BLaER1 treated with 17β-estradiol and CSF1 and Interleukin-3, amounts not matched to agents 10 nM and 100 nM (cell line): ENCODE measurements at regions not wholly inside any gene's neighbourhood (a gene's known extent, or its start where the extent isn't known, plus 50 kb on each side); places are given as distances from the start of the nearest gene placed in this dataset.
"Not testable (repeated sequence)": the region's sequence is repeated elsewhere in the genome, so short reads cannot be mapped to it uniquely, and the experiment has no call there.

Source experiments
- H3K27ac ChIP-seq, 11 experiments: shearing (Covaris generic); formaldehyde crosslinking; 2 replicates each; pipeline ENCODE4 v1.8.1; 2022
- H3K27me3 ChIP-seq, 11 experiments: shearing (Covaris generic); formaldehyde crosslinking; 2 replicates each; pipeline ENCODE4 v1.8.1; 2022
- H3K36me3 ChIP-seq, 11 experiments: shearing (Covaris generic); formaldehyde crosslinking; 2 replicates each; pipeline ENCODE4 v1.8.1; 2022
- H3K4me1 ChIP-seq, 10 experiments: shearing (Covaris generic); formaldehyde crosslinking; 2 replicates each; pipeline ENCODE4 v1.8.1; 2022
- H3K4me2 ChIP-seq, 11 experiments: shearing (Covaris generic); formaldehyde crosslinking; 2 replicates each; pipeline ENCODE4 v1.8.1; 2022
- H3K4me3 ChIP-seq, 10 experiments: shearing (Covaris generic); formaldehyde crosslinking; 2 replicates each; pipeline ENCODE4 v1.8.1; 2022
- H3K9ac ChIP-seq, 11 experiments: shearing (Covaris generic); formaldehyde crosslinking; 2 replicates each; pipeline ENCODE4 v1.8.1; 2022
- H3K9me3 ChIP-seq, 11 experiments: shearing (Covaris generic); formaldehyde crosslinking; replicated peaks in 1 of 11; 2 replicates each; pipeline ENCODE4 v1.8.1; 2022
- H4K20me1 ChIP-seq, 11 experiments: shearing (Covaris generic); formaldehyde crosslinking; 2 replicates each; pipeline ENCODE4 v1.8.1; 2022
- Cebpa-rat ChIP-seq, 11 experiments: shearing (Covaris generic); IDR thresholded peaks; 2 replicates each; pipeline ENCODE4 v1.8.1; 2022

DNA sequence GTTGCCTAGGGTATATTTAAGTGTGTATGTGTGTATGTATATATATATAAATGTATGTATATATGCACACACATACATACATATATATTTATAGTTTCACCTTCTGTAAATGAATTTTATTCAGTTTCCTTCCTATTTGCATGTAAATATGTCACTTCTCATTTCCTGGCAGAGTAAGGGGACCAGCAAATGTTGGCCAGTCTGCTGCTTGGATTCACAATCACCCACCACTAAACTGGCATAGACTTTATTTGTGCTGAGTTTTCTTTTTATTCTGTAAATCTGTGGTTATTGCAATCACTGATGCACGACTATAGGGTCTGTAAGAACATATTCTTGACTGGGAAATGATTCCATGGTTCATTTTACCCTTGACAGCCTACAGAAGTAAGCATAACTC, 640.4 kb upstream of the FAM98A start:
- Histone ChIP-seq H3K4me1 (no peaks in the 10 kb centered on the region; a peak in 1 of 20 replicates), H3K9ac (no peak overlapping the region), H3K27ac (no peak overlapping the region), H3K4me2 (no peak overlapping the region), H3K27me3 (no peaks in the 10 kb centered on the region), H3K36me3 (no peaks in the 10 kb centered on the region), H3K4me3 (no peak overlapping the region), H4K20me1 (no peaks in the 10 kb centered on the region), H3K9me3 (peaks cover 0 to 20% (median 13%) of the 10 kb centered on the region in 11 experiments; a peak in 17 of 22 replicates)
- no peak for TF ChIP-seq Cebpa-rat (IDR thresholded peaks at IDR 0.05)

DNA sequence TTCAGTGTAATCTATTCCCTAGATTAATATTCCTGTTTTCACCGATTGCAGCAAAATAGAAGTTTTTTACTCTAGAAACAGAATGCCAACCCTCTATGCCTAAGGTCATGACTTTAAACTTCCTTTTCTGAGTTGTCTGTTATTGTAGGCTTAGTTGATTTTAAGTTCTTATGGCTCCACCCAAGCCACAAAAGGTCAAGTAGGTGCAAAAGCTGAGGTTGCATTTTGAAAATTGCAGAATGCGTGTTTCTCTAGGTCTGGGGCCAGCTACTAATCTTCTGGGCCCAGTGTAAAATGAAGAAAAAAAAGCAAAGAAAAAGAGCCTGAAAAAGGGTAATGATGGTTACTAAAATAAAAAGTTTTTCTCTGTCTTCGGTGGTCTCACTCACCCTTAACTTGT, 635.7 kb upstream of the FAM98A start:
- no peak overlapping the region for H3K4me2 ChIP-seq
- no peak for TF ChIP-seq Cebpa-rat (IDR thresholded peaks at IDR 0.05)

GRCh38 chr2:34229998-34230397, 630.9 kb upstream of the FAM98A start:
- Histone ChIP-seq H3K9me3 (no peaks in the 10 kb centered on the region), H3K4me1 (no peaks in the 10 kb centered on the region; a peak in 1 of 20 replicates), H3K4me3 (no peak overlapping the region), H3K27me3 (no peaks in the 10 kb centered on the region), H3K36me3 (no peaks in the 10 kb centered on the region), H3K9ac (no peak overlapping the region), H3K4me2 (no peak overlapping the region), H3K27ac (no peak overlapping the region), H4K20me1 (no peaks in the 10 kb centered on the region)
- no peak for TF ChIP-seq Cebpa-rat (IDR thresholded peaks at IDR 0.05)

More for the DNA sequence above, 635.7 kb upstream of the FAM98A start:
- Histone ChIP-seq H3K27ac (no peak overlapping the region), H4K20me1 (no peaks in the 10 kb centered on the region), H3K9me3 (peaks cover 0 to 20% (median 13%) of the 10 kb centered on the region in 11 experiments; a peak in 17 of 22 replicates), H3K27me3 (no peaks in the 10 kb centered on the region), H3K4me3 (no peak overlapping the region), H3K9ac (no peak overlapping the region), H3K36me3 (no peaks in the 10 kb centered on the region), H3K4me1 (no peaks in the 10 kb centered on the region; a peak in 1 of 20 replicates)

DNA sequence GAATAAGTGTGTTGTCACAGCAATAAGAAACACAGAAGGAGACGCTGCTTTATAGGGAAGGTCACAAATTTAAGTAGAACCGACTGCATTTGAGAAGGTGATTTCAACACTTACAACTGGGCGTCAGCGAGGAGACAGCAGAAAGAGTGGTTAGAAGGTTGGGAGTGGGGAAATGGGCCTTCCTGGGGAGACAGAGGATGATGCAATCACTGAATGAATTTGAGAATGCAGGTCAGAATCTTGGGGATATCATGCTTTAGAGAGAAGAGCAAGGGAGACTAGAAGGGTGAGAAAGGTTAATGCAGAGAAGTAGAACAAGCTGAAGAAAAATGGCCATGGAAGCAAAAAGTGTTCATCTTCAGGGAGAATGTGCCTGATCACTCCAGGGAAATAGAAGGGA, 616.1 kb upstream of the FAM98A start:
- H3K4me3 ChIP-seq, result no peak overlapping the region
- H3K4me1 ChIP-seq, result no peaks in the 10 kb centered on the region
- peaks cover 14 to 18% (median 16%) of the 10 kb centered on the region in 11 experiments for H3K9me3 ChIP-seq
- H3K27me3 ChIP-seq, result no peaks in the 10 kb centered on the region
- H3K27ac ChIP-seq, result no peak overlapping the region
- no peaks in the 10 kb centered on the region for H4K20me1 ChIP-seq
- no peak overlapping the region for H3K9ac ChIP-seq
- peak in 4 of 11 experiments; percentile 15 to 50 (median 34); a peak in 3 of 22 replicates for TF ChIP-seq Cebpa-rat (IDR thresholded peaks at IDR 0.05)
- H3K36me3 ChIP-seq, result no peaks in the 10 kb centered on the region
- no peak overlapping the region for H3K4me2 ChIP-seq

- H3K27ac ChIP-seq, result not testable (repeated sequence)
These were observed 611.3 kb upstream of the FAM98A start for GRCh38 chr2:34210382-34210781.

DNA sequence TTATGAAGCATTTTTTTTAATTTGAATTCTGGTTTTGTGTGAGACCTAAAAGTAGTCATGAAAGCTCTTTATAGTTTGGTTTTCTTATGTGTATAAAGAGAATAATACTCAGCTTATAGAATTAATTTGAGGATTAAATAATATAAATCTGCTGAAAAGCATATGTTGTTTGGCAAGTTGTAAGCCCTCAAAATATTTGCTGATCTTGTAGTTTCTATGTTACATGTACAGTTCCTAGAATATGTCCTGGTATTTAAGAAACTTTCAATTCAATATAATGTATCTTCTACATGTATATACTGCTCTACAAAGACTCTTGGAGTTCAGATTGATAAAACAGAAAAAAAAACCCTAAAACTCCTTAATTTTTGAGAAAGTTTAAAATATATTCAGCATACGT, 605.5 kb upstream of the FAM98A start:
- H4K20me1 ChIP-seq, result no peaks in the 10 kb centered on the region
- H3K4me2 ChIP-seq, result no peak overlapping the region
- H3K4me1 ChIP-seq, result no peaks in the 10 kb centered on the region
- H3K36me3 ChIP-seq, result no peaks in the 10 kb centered on the region
- TF ChIP-seq Cebpa-rat (IDR thresholded peaks at IDR 0.05), result no peak
- H3K27me3 ChIP-seq, result no peaks in the 10 kb centered on the region
- peaks cover 9 to 31% (median 18%) of the 10 kb centered on the region in 11 experiments for H3K9me3 ChIP-seq
- no peak overlapping the region for H3K27ac ChIP-seq
- no peak overlapping the region for H3K4me3 ChIP-seq
- no peak overlapping the region for H3K9ac ChIP-seq

More at GRCh38 chr2:34210382-34210781, 611.3 kb upstream of the FAM98A start:
- not testable (repeated sequence) for H3K4me2 ChIP-seq, H4K20me1 ChIP-seq, H3K4me1 ChIP-seq, H3K36me3 ChIP-seq, H3K9ac ChIP-seq, H3K4me3 ChIP-seq, H3K27me3 ChIP-seq
- H3K9me3 ChIP-seq, result peaks cover 31 to 54% (median 41%) of the 10 kb centered on the region in 11 experiments

GRCh38 chr2:34201099-34201498, 602.0 kb upstream of the FAM98A start:
- Histone ChIP-seq H3K36me3 (no peaks in the 10 kb centered on the region), H3K27ac (no peak overlapping the region), H3K4me1 (no peaks in the 10 kb centered on the region), H3K9ac (no peak overlapping the region), H3K27me3 (no peaks in the 10 kb centered on the region), H3K9me3 (peaks cover 0 to 8% (median under 1%) of the 10 kb centered on the region in 11 experiments; a peak in 7 of 22 replicates), H3K4me2 (no peak overlapping the region), H4K20me1 (no peaks in the 10 kb centered on the region), H3K4me3 (no peak overlapping the region)
- no peak for TF ChIP-seq Cebpa-rat (IDR thresholded peaks at IDR 0.05)

- Histone ChIP-seq H3K36me3 (no peaks in the 10 kb centered on the region), H3K4me3 (no peak overlapping the region), H3K27ac (no peak overlapping the region), H3K9me3 (peaks cover 0 to 7% (median 0%) of the 10 kb centered on the region in 11 experiments; a peak in 1 of 22 replicates), H3K27me3 (no peaks in the 10 kb centered on the region), H3K9ac (no peak overlapping the region), H3K4me2 (no peak overlapping the region), H4K20me1 (no peaks in the 10 kb centered on the region), H3K4me1 (no peaks in the 10 kb centered on the region)
- no peak for TF ChIP-seq Cebpa-rat (IDR thresholded peaks at IDR 0.05)
These were observed 600.9 kb upstream of the FAM98A start for GRCh38 chr2:34199971-34200370.

- Histone ChIP-seq H3K36me3 (no peaks in the 10 kb centered on the region), H3K4me2 (no peak overlapping the region), H3K27ac (no peak overlapping the region), H3K9ac (no peak overlapping the region), H3K27me3 (no peaks in the 10 kb centered on the region), H3K4me1 (no peaks in the 10 kb centered on the region), H3K4me3 (no peak overlapping the region), H4K20me1 (no peaks in the 10 kb centered on the region), H3K9me3 (no peaks in the 10 kb centered on the region)
- no peak for TF ChIP-seq Cebpa-rat (IDR thresholded peaks at IDR 0.05)
These were observed 594.1 kb upstream of the FAM98A start for GRCh38 chr2:34193164-34193563.

DNA sequence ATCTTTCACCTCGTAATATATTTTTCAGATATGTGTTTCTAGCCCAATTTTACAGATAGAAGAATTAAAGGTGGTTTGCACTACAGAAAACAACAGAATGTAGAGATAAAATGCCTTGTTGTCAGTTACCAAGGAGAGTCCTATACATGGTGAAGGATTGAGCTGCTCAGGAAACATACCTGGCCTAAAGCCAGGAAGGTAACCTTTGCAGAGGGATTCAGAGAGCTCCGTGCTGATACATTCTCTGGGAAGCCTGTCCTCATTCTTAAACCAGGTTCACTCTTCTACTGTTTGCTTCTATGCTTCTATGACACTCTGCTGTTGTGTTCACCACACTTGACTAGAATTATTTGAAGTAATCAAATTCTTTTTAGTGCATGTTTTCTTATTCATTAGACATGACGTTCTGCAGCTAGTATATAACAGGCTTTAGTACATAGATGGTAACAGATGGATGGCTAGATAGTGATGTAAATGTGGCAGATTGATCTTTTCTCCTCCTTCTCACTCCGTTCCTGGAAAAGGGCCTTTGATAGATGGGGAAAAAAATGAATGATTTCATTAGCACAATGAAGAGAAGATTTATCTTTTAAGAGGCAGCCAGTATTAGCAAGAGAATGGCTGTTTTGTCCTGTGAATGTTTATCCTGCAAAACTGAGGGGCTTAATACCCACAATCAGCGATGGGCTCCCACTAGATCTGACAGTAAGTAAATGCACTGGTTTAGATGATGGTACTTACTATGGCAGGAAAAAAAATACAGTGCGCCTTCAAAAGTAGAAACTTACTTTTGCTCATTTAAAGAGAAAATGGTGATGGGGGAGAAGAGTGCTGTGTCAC, 589.6 kb upstream of the FAM98A start:
- H3K36me3 ChIP-seq, result no peaks in the 10 kb centered on the region
- H3K4me3 ChIP-seq, result no peak overlapping the region

More for the DNA sequence above, 589.6 kb upstream of the FAM98A start:
- no peak for TF ChIP-seq Cebpa-rat (IDR thresholded peaks at IDR 0.05)
- no peak overlapping the region for H3K9ac ChIP-seq
- H3K4me1 ChIP-seq, result no peaks in the 10 kb centered on the region
- no peak overlapping the region for H3K4me2 ChIP-seq
- H3K27me3 ChIP-seq, result no peaks in the 10 kb centered on the region
- H4K20me1 ChIP-seq, result no peaks in the 10 kb centered on the region
- H3K27ac ChIP-seq, result no peak overlapping the region
- H3K9me3 ChIP-seq, result peaks cover 0 to 4% (median 0%) of the 10 kb centered on the region in 11 experiments; a peak in 2 of 22 replicates
